Liver (tissue), 7 donors: ENCODE measurements at regions not wholly inside any gene's neighbourhood (a gene's known extent, or its start where the extent isn't known, plus 50 kb on each side); places are given as distances from the start of the nearest gene placed in this dataset.

Experiments used
- DNase-seq: peaks from one replicate; pipeline ENCODE4 v3.0.0-alpha.2; 2017; ENCODE audit warnings: low spot score
- H3K27ac ChIP-seq, 2 donors: one replicate each; pipeline ENCODE4 v1.7.0; 2013; ENCODE audit warnings: inconsistent platforms in 2 of 2, low read length in 2 of 2, control low read depth in 1 of 2, low read depth in 1 of 2, mild to moderate bottlenecking in 1 of 2
- H3K27me3 ChIP-seq, 4 donors: one replicate each; pipeline versions ENCODE4 v1.6.1 to v1.7.0; 2013; ENCODE audit warnings: low read length in 3 of 4, inconsistent platforms in 1 of 4, mild to moderate bottlenecking in 1 of 4, moderate library complexity in 1 of 4; ENCODE audit not compliant: control insufficient read depth in 4 of 4, insufficient read depth in 4 of 4
- H3K36me3 ChIP-seq, 4 donors: one replicate each; pipeline versions ENCODE4 v1.6.1 to v1.7.0; 2013; ENCODE audit warnings: low read length in 3 of 4, mild to moderate bottlenecking in 3 of 4, low read depth in 1 of 4, moderate library complexity in 1 of 4; ENCODE audit not compliant: control insufficient read depth in 4 of 4, insufficient read depth in 3 of 4
- H3K4me1 ChIP-seq, 4 donors: one replicate each; pipeline versions ENCODE4 v1.6.1 to v1.7.0; 2013; ENCODE audit warnings: low read length in 3 of 4, mild to moderate bottlenecking in 3 of 4, moderate library complexity in 1 of 4; ENCODE audit not compliant: control insufficient read depth in 4 of 4, insufficient read depth in 4 of 4
- H3K4me3 ChIP-seq, 3 donors: one replicate each; pipeline versions ENCODE4 v1.6.1 to v1.7.0; 2013; ENCODE audit warnings: low read length in 3 of 3, control low read depth in 1 of 3, low read depth in 1 of 3, mild to moderate bottlenecking in 1 of 3
- H3K9ac ChIP-seq, 2 donors: one replicate each; pipeline ENCODE4 v1.7.0; 2013; ENCODE audit warnings: low read length in 2 of 2, mild to moderate bottlenecking in 2 of 2, moderate library complexity in 2 of 2, control low read depth in 1 of 2, low read depth in 1 of 2
- H3K9me3 ChIP-seq, 4 donors: one replicate each; pipeline versions ENCODE4 v1.6.1 to v1.7.0; 2013; ENCODE audit warnings: low read length in 3 of 4; ENCODE audit not compliant: control insufficient read depth in 4 of 4
- ATF3 ChIP-seq: IDR thresholded peaks from 2 replicates; pipeline ENCODE4 v1.6.1; 2016; ENCODE audit warnings: antibody characterized with exemption
- CTCF ChIP-seq: fragments of 150-350 bp; IDR thresholded peaks from 2 replicates; pipeline ENCODE4 v1.5.1; 2017; ENCODE audit warnings: improper control_type of control experiment, low read depth, low read length; ENCODE audit not compliant: missing input control
- EGR1 ChIP-seq, 2 donors: IDR thresholded peaks; 2 replicates each; pipeline ENCODE4 v1.6.1; 2016 to 2018; ENCODE audit warnings: antibody characterized with exemption in 2 of 2, low read depth in 2 of 2
- FOXA1 ChIP-seq: IDR thresholded peaks from 2 replicates; pipeline ENCODE4 v1.6.1; 2016; ENCODE audit warnings: antibody characterized with exemption
- FOXA2 ChIP-seq: IDR thresholded peaks from 2 replicates; pipeline ENCODE4 v1.6.1; 2016; ENCODE audit warnings: antibody characterized with exemption
- GABPA ChIP-seq, 2 donors: IDR thresholded peaks in 1 of 2; conservative IDR thresholded peaks in 1 of 2; 2 replicates each; pipeline ENCODE4 v1.6.1; 2016; ENCODE audit warnings: antibody characterized with exemption in 2 of 2, mild to moderate bottlenecking in 1 of 2, moderate library complexity in 1 of 2
- HNF4A ChIP-seq, 2 donors: conservative IDR thresholded peaks; 2 replicates each; pipeline ENCODE4 v1.6.1; 2016; ENCODE audit warnings: antibody characterized with exemption in 2 of 2, mild to moderate bottlenecking in 2 of 2
- HNF4G ChIP-seq: IDR thresholded peaks from 2 replicates; pipeline ENCODE4 v1.6.1; 2016; ENCODE audit warnings: antibody characterized with exemption
- JUND ChIP-seq, 2 donors: IDR thresholded peaks; 2 replicates each; pipeline ENCODE4 v1.6.1; 2016; ENCODE audit warnings: antibody characterized with exemption in 2 of 2
- MAX ChIP-seq: IDR thresholded peaks from 2 replicates; pipeline ENCODE4 v1.6.1; 2016; ENCODE audit warnings: antibody characterized with exemption
- NR2F2 ChIP-seq: IDR thresholded peaks from 2 replicates; pipeline ENCODE4 v1.6.1; 2016; ENCODE audit warnings: antibody characterized with exemption
- RAD21 ChIP-seq, 2 donors: IDR thresholded peaks; 2 replicates each; pipeline ENCODE4 v1.6.1; 2016; ENCODE audit warnings: antibody characterized with exemption in 2 of 2, mild to moderate bottlenecking in 2 of 2
- REST ChIP-seq: IDR thresholded peaks from 2 replicates; pipeline ENCODE4 v1.6.1; 2016; ENCODE audit warnings: antibody characterized with exemption, mild to moderate bottlenecking
- RXRA ChIP-seq, 2 donors: IDR thresholded peaks; 2 replicates each; pipeline ENCODE4 v1.6.1; 2017 to 2018; ENCODE audit warnings: antibody characterized with exemption in 2 of 2, mild to moderate bottlenecking in 1 of 2
- SP1 ChIP-seq: IDR thresholded peaks from 2 replicates; pipeline ENCODE4 v1.6.1; 2018; ENCODE audit warnings: antibody characterized with exemption, mild to moderate bottlenecking
- TAF1 ChIP-seq: conservative IDR thresholded peaks from 2 replicates; pipeline ENCODE4 v1.6.1; 2016; ENCODE audit warnings: antibody characterized with exemption, mild to moderate bottlenecking
- YY1 ChIP-seq: IDR thresholded peaks from 2 replicates; pipeline ENCODE4 v1.6.1; 2016; ENCODE audit warnings: antibody characterized with exemption, mild to moderate bottlenecking
- ZBTB33 ChIP-seq: IDR thresholded peaks from 2 replicates; pipeline ENCODE4 v1.6.1; 2016; ENCODE audit warnings: antibody characterized with exemption
- donor health status: healthy.
- donor health status: healthy.
- donor health status: healthy.
- donor health status: healthy.

GRCh38 chr1:90223401-90223800 lies 228.5 kb downstream of the ZNF326 start:
- peaks cover 2 to 8% (median 5%) of the 10 kb centered on the region in 4 donors for H3K4me1 ChIP-seq

More at GRCh38 chr1:90223401-90223800, 228.5 kb downstream of the ZNF326 start:
- H3K4me3 ChIP-seq, result no peak overlapping the region
- H3K27ac ChIP-seq, result no peak overlapping the region
- no peak for DNase-seq
- H3K9ac ChIP-seq, result no peak overlapping the region
- no peaks in the 10 kb centered on the region for H3K36me3 ChIP-seq
- TF ChIP-seq MAX (no peak), REST (no peak), JUND (IDR thresholded peaks at IDR 0.05) (no peak), ATF3 (no peak), NR2F2 (no peak), RAD21 (IDR thresholded peaks at IDR 0.05) (no peak), GABPA (IDR thresholded peaks at IDR 0.05 in 1 of 2, conservative IDR thresholded peaks at IDR 0.05 in 1 of 2) (no peak), RXRA (IDR thresholded peaks at IDR 0.05) (no peak), ZBTB33 (no peak), YY1 (no peak), FOXA1 (no peak), TAF1 (no peak), CTCF (no peak), HNF4A (conservative IDR thresholded peaks at IDR 0.05) (no peak), EGR1 (IDR thresholded peaks at IDR 0.05; ENCODE audit: low read depth in 2 of 2) (no peak), HNF4G (no peak), SP1 (no peak), FOXA2 (no peak)
- peaks cover 0 to 5% (median 0%) of the 10 kb centered on the region in 4 donors for H3K9me3 ChIP-seq
- no peaks in the 10 kb centered on the region for H3K27me3 ChIP-seq
